GM18498 (cell line): ENCODE measurements at regions not wholly inside any gene's neighbourhood (a gene's known extent, or its start where the extent isn't known, plus 50 kb on each side); places are given as distances from the start of the nearest gene placed in this dataset.
A peak's percentile ranks its signal among the peaks of the same experiment; 100 is the strongest.

Experiments used
- ATAC-seq: cut with Tn5 transposase; IDR thresholded peaks from one replicate; pipeline ENCODE4 v1.9.1; 2021; ENCODE audit warnings: mild to moderate bottlenecking, moderate library complexity; ENCODE audit not compliant: unreplicated experiment

DNA sequence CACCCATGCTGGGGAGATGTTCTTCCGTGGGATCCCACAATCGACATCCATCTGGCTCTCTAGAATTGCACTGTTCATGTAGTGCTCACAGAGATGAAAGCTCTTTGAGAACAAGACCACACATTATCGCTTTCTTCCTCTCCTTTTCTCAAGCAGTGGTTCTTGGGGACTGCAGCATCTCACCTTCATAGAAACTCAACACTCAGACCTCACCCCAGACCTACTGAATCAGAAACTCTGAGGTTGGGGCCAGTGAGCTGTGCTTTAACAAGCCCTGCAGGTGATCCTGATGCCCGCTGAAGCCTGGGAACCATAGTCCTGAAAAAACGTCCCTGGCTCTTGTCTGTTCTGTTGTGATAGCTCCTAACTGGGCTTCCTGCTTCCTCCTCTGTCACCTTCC is 251.3 kb upstream of the FGGY start:
- peak; percentile 56 for ATAC-seq

DNA sequence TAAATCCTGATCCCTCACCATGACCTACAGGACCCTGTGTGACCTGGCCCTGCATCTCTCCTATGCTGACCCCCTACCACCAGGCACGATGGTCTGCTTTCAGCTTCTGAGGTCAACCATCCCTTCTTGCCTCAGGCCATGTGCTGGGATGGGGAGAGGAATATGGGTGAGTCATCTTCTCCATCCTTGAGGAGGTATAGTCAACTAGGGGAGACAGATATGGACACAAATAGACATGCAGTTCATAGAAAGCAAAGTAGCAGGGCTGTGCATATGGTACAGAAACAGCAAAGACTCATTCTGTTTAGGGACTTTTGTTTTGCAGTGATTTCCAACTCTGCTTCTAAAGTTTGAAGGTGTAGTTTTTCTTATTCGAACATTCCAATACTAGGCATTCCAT is 250.8 kb upstream of the FGGY start:
- ATAC-seq = peak; percentile 11

DNA sequence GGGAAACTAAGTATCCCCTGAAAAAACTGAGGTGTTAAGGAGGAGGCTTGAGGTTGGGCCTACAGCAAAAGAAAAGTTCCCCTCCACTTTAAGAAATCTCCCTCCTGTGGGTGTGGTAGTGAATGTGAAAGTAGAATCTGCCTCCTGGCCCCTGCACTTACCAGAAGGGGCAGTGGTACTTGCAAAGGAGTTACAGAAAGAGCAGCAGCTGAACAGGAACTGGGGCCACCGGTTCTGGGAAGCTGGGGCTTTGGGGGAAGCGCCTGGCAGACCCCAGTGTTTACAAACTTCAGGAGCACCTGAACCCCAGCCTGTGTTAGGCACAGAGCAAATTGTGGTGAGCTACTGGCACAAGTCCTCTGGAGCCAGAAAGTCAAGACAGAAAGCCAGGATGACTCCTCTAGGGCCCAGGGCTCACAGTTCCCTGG is 250.2 kb upstream of the FGGY start:
- peak; percentile 92 for ATAC-seq

DNA sequence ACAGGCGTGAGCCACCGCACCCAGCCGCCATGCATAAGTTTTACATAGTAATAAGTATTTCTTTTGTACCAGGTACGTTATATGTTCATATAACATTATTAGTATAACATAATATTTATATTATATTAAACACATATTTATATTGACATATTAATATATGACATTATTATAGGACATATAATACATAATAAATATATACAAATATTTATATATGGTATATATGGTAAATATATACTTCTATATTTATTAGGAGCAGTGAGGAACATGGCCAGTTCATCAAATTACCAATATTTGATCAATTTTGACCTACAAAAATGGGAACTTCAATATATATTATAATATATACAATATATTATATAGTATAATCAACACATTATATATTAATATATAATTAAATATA is 245.9 kb upstream of the FGGY start:
- ATAC-seq = no peak

DNA sequence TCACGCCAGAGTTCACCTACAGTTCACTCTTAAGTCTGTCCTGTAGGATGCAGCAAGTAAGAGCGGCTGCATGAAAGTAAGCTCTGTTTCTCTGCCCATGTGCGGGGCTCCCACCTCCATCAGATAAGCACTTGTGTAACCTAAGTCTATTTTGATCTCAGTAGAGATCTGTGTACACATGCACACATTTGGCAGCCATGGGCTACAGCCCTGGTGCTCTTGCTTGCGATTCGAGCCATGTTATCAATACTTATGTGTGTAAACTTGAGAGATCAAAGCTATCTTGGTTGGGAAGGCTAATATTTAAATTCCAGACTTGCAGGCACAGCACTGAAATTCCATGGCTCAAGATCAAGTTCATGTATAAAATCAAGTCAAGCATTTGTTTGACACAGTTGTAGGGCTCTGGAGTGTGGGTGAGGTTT is 244.7 kb upstream of the FGGY start:
- ATAC-seq = no peak

DNA sequence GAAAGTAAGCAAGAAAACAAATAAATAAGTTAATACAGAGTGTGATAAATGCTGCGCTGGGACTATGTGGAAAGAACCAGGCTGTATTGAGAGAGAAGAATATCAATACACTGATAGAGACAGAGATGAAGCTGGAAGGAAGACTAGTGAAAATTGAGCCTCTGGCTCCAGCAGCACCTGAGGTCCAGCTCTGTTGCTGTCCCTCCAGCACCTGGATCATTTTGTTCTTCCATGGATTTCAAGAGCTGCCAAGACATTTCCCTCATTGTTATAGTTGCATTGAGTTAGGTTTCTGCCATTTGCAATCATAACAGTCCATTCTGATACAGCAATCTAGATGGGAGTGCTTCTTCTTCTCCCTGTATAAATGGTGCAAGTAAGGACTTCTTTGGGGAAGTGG is 242.7 kb upstream of the FGGY start:
- ATAC-seq = no peak

DNA sequence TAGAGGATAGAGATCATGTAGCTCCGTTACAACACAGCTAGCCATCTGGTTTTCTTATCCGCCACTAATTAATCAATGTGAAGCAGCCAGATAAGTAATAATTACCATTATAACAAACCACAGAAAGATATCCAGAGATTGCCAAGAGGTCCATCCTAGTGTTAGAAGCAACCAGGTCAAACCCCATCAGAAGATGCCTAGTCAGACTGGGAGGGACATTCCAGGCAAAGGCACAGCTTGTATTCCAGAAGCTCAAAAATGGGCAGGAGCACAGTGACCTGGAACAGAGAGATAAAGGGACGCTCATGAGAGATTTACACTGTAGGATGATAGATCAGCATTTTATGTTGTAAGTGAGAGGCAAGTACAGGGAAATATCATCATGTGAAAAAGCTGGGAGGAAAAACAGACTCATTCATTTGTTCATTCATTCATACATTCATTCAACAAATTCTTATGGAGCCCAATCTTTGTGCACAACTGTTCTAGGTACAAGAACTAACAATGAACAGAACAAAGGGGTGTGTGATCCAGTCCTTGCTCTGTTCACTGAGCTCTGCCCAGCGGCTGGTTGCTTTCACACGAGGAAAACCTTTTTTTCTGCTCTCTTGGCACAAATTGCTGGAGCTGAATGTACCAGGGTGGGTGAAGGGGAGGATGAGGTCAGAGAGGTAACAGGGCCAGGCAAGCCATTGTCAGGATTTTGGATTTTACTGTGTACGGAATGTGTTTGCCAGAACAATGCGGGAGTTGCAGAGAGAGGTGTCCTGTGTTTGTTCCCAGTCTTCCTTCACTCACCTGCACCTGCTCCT is 240.8 kb upstream of the FGGY start:
- no peak for ATAC-seq

DNA sequence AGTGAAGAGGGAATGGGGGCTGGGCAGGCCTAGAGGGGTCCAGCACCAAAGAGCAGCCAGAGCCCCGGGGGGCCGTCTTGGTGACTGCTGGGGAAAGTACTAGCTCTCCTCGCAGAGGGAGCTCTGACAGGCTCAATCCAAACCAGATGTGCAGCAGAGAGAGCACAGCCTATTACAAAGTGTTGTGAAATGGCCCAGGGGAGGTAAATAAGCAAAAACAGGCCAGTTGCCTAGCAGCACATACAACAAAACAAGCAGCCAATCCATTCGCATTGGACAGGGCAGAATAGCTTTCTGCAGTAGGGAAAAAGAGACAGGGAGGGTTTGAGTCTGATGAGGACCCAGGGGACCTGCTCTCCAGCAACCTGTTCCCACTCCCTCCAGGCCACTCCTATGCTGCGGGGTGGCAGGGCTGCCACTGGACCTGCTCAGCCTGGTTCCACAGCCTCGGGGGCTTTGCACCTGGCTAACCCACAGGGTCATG is 239.6 kb upstream of the FGGY start:
- ATAC-seq = no peak

DNA sequence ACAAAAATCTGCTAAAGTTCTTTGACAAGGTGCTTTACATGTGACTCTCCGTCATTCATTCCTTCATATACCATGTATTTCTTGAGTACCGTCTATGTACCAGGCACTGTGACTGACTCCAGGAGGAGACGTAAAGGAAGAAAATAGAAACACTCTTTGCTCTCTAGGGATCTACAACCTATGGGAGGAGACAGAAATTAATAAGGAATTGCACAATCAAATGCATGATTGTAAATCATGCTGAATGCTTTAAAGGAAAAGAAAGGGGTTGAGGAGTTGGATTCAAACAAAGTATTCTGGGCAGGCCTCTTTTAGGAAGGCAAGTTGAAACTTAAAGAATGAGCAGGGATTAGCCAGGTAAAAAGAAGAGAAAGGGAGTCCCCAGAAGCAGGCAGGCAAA is 239.1 kb upstream of the FGGY start:
- no peak for ATAC-seq

DNA sequence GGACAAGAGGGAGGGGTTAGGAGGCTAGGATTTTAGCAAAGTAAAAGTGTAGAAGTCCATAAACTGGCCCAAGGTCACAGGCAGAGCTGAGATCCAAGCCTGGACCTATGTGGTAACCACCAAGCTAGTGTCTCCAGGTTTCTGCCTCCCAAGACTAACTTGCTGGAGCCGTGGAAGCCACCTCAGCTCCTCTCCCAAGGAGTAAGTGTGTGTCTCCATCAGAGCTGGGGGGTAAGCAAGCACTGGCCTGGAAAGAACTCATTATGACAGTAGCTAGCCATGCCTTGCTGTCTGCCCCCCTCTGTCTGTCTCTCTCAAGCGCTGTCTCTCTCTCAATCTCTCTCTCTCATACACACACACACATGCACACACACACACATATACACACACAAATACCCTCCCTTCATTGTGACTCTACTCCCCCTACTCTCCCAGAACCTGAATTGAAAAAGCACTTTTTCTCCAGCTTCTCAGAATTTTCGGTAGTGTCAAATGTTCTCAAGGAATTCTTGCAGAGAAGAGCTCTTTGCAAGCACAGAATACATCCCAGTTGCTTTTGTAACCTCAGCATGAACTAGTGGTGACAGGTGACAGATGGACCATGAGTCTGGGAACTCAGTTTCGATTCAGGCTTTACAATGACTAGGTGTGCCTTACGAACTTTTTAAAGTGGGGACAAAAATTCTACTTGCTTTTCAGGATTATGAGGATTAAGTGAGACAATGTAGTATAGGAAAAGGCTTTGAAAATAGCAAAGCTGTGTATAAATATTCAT is 238.0 kb upstream of the FGGY start:
- no peak for ATAC-seq

DNA sequence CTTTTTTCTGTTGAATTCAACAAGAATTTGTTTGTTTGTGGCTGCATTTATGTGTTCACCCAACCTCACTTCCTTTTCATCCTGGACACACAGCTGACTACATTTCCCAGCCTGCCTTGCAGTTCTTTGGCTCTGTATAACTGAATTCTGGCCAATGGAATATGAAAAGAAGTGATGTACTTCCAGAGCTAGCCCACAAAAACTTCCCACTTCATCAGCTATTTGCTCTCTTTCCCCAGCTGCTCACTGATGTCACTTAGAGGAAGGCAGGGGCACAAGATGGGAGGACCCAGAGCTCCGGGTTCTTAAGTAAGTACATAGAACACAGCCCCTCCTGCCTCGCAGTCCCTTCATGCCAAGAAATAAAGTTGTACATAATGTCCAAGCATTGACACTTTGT is 235.0 kb upstream of the FGGY start:
- ATAC-seq = no peak

DNA sequence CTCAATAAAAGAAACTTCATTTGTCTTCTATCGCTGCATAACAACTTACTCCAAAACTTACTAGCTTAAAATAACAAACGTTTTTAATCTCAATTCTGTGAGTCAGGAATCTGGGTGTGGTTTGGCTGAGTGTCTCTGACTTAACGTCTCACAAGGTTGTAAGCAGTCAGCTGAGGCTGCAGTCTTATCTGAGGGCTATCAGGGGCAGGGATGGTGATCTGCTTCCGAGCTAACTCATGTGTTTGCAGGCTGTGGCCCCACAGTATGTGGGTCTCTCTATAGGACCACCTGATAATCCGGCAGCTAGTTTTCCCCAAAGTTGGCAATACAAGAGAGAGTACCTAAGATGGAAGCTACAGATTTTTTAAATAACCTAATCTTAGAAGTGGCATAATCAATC is 234.2 kb upstream of the FGGY start:
- no peak for ATAC-seq

DNA sequence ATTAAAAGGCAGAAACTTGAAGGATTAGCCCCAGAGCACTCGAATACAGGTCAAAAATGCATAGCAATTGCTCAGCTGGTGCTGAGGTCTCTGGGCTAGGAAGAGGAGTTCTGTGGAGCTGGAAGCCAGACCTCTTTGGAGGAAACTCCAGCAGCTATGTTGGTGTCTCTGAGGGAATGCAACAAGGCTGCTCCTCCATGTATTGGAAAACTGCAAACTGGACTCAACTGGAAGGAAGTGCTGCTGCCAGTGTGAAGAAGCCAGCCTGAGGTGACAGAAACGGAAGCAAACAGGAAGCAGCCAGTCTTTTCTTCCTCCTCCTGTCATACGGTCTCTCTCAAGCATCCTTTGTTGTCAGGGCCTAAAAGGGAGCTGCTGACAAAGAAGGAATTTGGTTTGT is 233.4 kb upstream of the FGGY start:
- no peak for ATAC-seq

DNA sequence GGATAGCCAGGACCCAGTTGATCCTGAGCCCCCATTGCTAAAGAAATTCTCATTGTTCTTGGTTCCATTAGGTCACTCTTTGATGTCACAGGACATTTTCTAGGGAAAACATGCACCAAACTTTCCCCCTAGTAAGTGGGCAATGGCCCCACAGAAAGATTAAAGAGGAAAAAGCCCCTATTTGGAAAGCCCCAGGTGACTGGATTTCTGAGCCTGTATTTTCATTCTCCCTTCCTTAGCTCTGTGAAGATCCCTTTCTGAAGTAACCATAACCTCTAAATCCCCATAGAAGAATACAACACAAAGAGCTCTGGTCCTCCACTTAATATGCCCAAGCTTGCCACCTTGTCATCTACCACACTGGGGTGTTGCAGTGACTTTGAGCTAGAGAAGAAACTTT is 232.3 kb upstream of the FGGY start:
- ATAC-seq = no peak

DNA sequence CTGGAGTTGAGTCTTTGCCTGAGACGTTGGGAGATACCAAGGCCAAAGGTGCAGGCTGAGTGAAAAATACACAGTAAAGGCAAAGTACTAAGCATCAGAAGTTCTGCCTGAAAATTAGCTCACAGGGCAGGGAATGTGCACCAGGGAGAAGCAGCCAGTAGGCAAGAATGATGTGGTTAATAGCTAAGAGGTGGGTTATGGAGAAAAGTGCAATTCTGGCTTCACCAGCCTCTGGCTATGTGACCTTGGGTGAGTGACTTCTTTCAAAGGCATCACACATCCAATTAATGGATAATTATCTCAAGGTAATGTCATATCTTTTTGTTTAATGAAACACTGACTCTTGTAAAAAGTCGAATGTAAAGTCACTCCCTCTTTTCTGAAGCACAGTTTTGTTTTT is 230.7 kb upstream of the FGGY start:
- no peak for ATAC-seq

DNA sequence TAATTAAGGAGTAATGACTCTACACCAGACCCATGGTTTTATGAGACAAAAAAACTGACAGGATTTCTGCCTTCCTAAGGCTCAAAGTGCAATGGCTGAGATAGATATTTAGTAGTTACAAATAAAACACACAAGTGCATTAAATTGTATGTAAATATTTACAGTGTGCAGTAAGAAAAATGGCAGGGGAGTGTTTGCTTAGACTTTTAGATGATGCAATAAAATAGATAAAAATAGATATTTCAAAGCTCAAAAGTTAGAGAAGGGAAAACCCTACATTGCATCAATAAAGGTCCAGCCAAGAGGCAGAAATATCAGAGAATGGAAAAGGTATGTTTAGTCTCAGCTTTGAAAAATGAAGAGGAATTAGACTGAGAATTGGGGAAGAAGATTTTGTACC is 226.3 kb upstream of the FGGY start:
- no peak for ATAC-seq

DNA sequence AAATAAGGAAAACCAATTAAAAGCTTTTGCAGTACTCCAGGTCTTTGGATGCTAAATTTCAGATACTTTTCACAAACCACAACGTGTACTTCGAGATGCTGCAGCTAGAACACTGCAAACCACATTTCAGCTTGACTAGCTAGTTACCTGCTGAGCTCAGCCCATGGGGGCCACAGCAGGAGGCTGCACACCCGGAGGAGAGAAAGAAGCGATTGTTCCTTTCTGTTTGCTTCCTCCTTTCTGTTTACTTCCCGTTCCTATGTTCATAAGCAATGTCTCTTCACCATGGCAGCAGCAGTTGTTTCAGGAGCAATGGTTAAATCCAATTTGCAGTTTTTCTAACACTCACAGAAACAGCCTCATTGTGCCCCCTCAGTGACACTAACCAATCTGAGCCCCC is 225.6 kb upstream of the FGGY start:
- ATAC-seq = no peak

DNA sequence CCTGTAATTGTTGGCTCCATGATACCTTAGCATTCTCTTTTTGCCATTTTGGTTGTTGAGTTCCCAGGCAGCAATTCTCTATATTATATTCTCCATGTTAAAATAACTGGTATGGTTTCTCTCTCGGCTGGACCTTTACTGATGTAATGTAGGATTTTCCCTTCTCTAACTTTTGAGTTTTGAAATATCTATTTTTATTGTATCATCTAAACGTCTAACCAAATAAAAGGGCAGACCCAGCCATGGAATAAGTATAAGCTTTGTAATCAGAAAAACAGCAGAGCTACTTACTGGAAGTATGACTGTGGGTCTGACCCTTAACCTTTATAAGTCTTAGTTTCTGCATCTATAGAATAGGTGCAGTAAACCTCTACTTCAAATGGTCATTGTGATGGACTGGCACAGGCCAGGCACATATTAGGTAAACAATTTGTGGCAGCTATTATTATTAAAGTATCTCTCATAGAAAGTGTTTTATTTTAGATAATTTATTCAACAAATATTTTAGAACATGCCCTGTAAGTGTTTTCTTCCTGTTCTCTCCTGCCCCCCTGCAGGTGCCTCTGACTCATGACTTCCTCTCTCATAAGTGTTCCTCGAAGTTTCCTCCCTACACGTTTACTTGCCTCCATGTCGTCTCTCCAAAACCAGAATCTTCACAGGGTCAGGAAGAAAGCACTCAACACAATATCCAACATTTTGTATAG is 224.9 kb upstream of the FGGY start:
- ATAC-seq = no peak

DNA sequence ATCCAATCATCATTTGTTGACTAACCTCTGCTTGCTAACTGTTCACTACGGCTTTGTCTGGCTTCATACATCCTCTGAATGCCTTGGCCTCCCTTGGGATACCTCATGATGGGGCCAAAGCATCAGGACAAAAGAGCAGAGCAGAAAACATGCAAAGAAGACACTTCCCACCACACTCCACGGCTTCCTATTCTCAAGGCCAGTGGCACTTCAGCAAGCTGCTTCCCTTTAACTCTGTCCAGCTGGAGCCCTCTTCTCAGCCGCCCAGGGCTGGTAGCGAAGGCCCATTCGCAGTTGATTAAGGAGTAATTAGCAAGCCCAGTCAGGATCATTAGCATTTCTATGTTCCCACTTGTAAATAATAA is 224.3 kb upstream of the FGGY start:
- ATAC-seq = no peak

DNA sequence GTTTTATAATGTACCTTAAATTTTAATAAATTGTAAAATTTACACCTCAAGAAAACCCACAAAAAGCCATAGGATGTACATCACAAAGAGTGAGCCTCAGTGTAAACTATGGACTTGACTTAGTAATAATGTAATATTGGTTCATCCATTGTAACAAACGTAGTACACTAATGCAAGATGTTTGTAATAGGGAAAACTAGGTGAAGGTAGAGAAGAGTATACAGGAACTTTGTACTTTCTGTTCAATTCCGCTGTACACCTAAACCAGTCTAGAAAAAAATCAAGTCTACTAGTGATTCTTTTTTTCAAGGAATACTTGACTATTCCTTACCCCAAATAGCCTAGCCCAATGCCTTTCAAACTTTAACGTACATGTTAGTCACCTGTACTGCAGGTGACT is 222.3 kb upstream of the FGGY start:
- no peak for ATAC-seq

DNA sequence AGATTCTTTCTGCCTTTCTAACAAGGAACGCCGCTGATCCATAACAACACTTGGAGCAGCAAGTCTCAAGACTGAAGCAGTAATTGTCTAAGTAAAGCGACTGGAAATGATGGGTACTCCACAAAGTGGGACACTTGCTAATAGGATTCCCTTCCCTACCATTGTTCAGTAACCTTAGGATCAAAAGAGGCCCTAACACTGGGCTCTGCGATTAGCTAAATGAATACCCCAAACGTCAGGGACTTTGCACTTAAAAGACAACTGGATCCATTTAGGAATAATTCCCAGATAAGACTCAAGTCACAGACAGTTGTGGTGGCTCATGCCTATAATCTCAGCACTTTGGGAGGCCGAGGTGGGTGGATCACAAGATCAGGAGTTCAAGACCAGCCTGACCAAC is 221.9 kb upstream of the FGGY start:
- ATAC-seq = no peak

DNA sequence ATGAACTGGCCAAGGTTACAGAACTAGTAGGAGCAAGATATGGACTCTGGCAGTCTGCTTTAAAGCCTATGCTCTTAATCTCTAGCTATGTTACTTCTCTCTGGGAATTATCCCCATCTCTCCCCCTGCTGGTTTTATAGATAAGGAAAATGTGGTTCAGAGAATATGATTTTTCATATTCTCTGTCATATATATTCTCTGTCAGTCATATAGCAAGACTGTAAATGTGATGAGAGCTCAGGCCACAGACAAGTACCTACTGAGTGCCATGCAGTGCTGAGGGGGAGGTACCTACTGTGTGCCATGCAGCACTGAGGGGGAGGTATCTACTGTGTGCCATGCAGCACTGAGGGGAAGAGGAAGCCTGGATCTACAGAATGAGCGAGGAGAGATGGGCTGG is 220.3 kb upstream of the FGGY start:
- ATAC-seq = no peak
